ENCODE measurements at regions not wholly inside any gene's neighbourhood (a gene's known extent, or its start where the extent isn't known, plus 50 kb on each side); places are given as distances from the start of the nearest gene placed in this dataset.

DNA sequence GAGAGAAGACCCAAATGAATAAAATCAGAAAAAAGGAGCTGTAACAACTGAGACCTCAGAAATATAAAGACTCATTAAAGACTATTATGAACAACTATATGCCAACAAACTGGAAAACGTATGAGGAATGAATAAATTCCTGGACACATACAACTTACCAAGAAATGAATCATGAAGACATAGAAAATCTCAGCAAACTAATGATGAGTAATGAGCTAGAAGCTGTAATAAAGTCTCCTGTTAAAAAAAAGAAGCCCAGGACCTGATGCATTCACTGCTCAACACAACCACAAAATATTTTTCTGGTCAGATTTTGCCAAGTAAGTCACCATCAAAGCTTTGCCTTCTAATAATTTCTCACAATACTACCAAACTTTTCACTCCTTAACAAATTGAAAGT is 666.7 kb downstream of the LRRC70 start:
- no peaks in the 10 kb centered on the region for H3K36me3 ChIP-seq
- no peak overlapping the region for H3K27ac Mint-ChIP-seq
- no peaks in the 10 kb centered on the region for H3F3A ChIP-seq (ENCODE audit: low read depth)
- no peak overlapping the region for H2AFZ ChIP-seq (replicated peaks)
- no peaks in the 10 kb centered on the region for H3K9me3 Mint-ChIP-seq
- TF ChIP-seq EZH2 (IDR thresholded peaks at IDR 0.05): no peak
- TF ChIP-seq, protein P1, sequence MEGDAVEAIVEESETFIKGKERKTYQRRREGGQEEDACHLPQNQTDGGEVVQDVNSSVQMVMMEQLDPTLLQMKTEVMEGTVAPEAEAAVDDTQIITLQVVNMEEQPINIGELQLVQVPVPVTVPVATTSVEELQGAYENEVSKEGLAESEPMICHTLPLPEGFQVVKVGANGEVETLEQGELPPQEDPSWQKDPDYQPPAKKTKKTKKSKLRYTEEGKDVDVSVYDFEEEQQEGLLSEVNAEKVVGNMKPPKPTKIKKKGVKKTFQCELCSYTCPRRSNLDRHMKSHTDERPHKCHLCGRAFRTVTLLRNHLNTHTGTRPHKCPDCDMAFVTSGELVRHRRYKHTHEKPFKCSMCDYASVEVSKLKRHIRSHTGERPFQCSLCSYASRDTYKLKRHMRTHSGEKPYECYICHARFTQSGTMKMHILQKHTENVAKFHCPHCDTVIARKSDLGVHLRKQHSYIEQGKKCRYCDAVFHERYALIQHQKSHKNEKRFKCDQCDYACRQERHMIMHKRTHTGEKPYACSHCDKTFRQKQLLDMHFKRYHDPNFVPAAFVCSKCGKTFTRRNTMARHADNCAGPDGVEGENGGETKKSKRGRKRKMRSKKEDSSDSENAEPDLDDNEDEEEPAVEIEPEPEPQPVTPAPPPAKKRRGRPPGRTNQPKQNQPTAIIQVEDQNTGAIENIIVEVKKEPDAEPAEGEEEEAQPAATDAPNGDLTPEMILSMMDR (IDR thresholded peaks at IDR 0.05): no peak
- no peak for TF ChIP-seq EZH2phosphoT487 (IDR thresholded peaks at IDR 0.05)
- no peaks in the 10 kb centered on the region for H3K4me1 Mint-ChIP-seq
- no peak overlapping the region for H3K4me3 Mint-ChIP-seq
- H3K27me3 ChIP-seq: no peaks in the 10 kb centered on the region
- no peaks in the 10 kb centered on the region for H3K36me3 Mint-ChIP-seq
- no peak overlapping the region for H3K27ac ChIP-seq
- H3K4me3 ChIP-seq: no peak overlapping the region
- no peak overlapping the region for H3K4me2 ChIP-seq
- no peaks in the 10 kb centered on the region for H3K27me3 Mint-ChIP-seq (ENCODE audit: insufficient read depth, low read depth)
- no peaks in the 10 kb centered on the region for H3K4me1 ChIP-seq
- H3K9me3 ChIP-seq (ENCODE audit: low read depth): no peaks in the 10 kb centered on the region
- no peaks in the 10 kb centered on the region for H3K79me2 ChIP-seq (ENCODE audit: low read depth)
- no peak overlapping the region for H3K9ac ChIP-seq
- DNase-seq (ENCODE audit: low spot score): no peak
- no peaks in the 10 kb centered on the region for H4K20me1 ChIP-seq (ENCODE audit: low read depth)

DNA sequence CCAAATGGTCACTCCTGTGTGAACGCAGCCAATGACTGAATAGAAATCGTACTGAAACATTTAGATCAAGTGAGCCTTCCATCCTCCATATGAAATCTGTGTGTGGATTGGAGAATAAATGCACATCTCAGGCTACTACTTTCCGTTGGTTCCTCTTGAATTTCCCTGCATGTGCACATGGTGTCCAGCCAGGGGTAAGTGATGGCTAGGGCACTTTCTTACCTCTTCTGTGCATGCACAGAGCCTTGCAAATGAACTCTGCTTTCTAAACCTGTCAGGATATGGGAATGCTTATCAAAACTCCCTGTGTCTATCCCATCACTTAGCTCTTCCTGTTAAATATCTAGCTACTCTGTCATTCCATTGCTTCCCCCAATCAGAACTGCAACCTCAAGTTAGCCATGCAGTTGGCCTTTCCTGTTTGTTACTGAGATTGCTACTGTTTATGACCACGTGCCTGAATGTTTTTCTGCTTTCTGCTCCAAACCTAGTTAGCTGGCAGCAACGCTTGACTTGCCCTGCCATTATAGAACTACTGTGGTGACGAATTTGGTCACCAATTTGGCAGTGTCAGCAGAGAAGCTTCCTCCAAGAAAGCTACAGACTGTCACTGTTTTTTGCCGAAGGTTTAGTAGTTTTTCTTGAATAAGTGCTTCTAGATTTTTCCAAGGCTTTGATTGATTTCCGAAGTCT is 661.6 kb downstream of the LRRC70 start:
- Histone ChIP-seq H3F3A (ENCODE audit: low read depth) (no peaks in the 10 kb centered on the region), H3K4me1 (no peaks in the 10 kb centered on the region), H4K20me1 (ENCODE audit: low read depth) (no peaks in the 10 kb centered on the region), H2AFZ (replicated peaks) (peak overlapping the region; percentile 68), H3K4me2 (no peak overlapping the region), H3K27me3 (no peaks in the 10 kb centered on the region), H3K4me3 (no peak overlapping the region), H3K27ac (no peak overlapping the region), H3K9ac (no peak overlapping the region), H3K9me3 (ENCODE audit: low read depth) (no peaks in the 10 kb centered on the region), H3K36me3 (no peaks in the 10 kb centered on the region), H3K79me2 (ENCODE audit: low read depth) (no peaks in the 10 kb centered on the region)
- Mint-ChIP-seq H3K36me3 (no peaks in the 10 kb centered on the region), H3K9me3 (no peaks in the 10 kb centered on the region), H3K27ac (no peak overlapping the region), H3K4me1 (no peaks in the 10 kb centered on the region), H3K4me3 (no peak overlapping the region), H3K27me3 (ENCODE audit: insufficient read depth, low read depth) (no peaks in the 10 kb centered on the region)
- DNase-seq (ENCODE audit: low spot score): no peak
- TF ChIP-seq EZH2phosphoT487 (IDR thresholded peaks at IDR 0.05): no peak
- TF ChIP-seq, protein P1 (IDR thresholded peaks at IDR 0.05): no peak
- TF ChIP-seq EZH2 (IDR thresholded peaks at IDR 0.05): no peak

DNA sequence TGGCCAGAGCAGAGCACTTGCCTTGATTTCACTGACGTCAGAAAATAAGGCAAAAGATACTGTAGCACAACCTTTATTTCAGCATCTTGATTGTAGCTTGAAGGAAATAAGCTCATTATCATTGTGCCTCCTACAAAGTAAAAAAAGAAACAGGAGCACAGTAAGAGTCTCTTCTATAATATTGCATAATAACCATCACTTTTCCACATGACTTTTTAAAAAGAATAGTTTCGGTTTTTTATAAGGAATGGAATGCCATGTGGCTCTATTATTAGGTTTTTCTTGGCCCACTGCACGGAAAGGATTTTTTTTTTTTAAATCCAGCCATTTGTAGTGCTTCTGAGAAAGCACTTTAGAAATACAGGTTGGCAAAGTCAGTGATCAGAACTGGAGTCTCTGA is 655.3 kb downstream of the LRRC70 start:
- Histone ChIP-seq H3K27ac (peak overlapping the region; percentile 22), H3K9me3 (ENCODE audit: low read depth) (no peaks in the 10 kb centered on the region), H3F3A (ENCODE audit: low read depth) (peaks cover 16% of the 10 kb centered on the region), H3K4me3 (no peak overlapping the region), H3K4me1 (peaks cover 30% of the 10 kb centered on the region), H2AFZ (replicated peaks) (peak overlapping the region; percentile 54), H3K27me3 (no peaks in the 10 kb centered on the region), H3K9ac (no peak overlapping the region), H4K20me1 (ENCODE audit: low read depth) (no peaks in the 10 kb centered on the region), H3K4me2 (peak overlapping the region; percentile 46), H3K36me3 (no peaks in the 10 kb centered on the region), H3K79me2 (ENCODE audit: low read depth) (no peaks in the 10 kb centered on the region)
- no peaks in the 10 kb centered on the region for H3K36me3 Mint-ChIP-seq
- H3K27ac Mint-ChIP-seq: no peak overlapping the region
- H3K9me3 Mint-ChIP-seq: no peaks in the 10 kb centered on the region
- TF ChIP-seq, protein P1 (IDR thresholded peaks at IDR 0.05): no peak
- TF ChIP-seq EZH2 (IDR thresholded peaks at IDR 0.05) (no peak), EZH2phosphoT487 (IDR thresholded peaks at IDR 0.05) (no peak)
- peaks cover 15% of the 10 kb centered on the region for H3K4me1 Mint-ChIP-seq
- DNase-seq (ENCODE audit: low spot score): no peak
- H3K4me3 Mint-ChIP-seq: no peak overlapping the region
- peaks cover 4% of the 10 kb centered on the region for H3K27me3 Mint-ChIP-seq (ENCODE audit: insufficient read depth, low read depth)
